ENCODE measurements at regions not wholly inside any gene's neighbourhood (a gene's known extent, or its start where the extent isn't known, plus 50 kb on each side); places are given as distances from the start of the nearest gene placed in this dataset.

- Histone ChIP-seq H3K36me3 (replicated peaks; ENCODE audit: low read depth, low read length) (no peaks in the 10 kb centered on the region), H3K9me3 (ENCODE audit: insufficient read depth, low read length) (no peaks in the 10 kb centered on the region)
- TF ChIP-seq EZH2phosphoT487 (IDR thresholded peaks at IDR 0.05; ENCODE audit: low read depth) = no peak
- no peak for TF ChIP-seq CTCF (IDR thresholded peaks at IDR 0.05; ENCODE audit: low read depth, low read length)
These were observed 158.7 kb downstream of the NMUR2 start for GRCh38 chr5:152246401-152246800.

GRCh38 chr5:152237531-152237930 is 167.5 kb downstream of the NMUR2 start:
- H3K4me1 ChIP-seq (ENCODE audit: low read length) = no peaks in the 10 kb centered on the region
- no peak overlapping the region for H3K9ac ChIP-seq (ENCODE audit: low read length)
- H2AFZ ChIP-seq (ENCODE audit: low read depth, low read length) = no peak overlapping the region
- H3K27ac ChIP-seq (ENCODE audit: low read length) = no peak overlapping the region
- H3K36me3 ChIP-seq (replicated peaks; ENCODE audit: low read depth, low read length) = no peaks in the 10 kb centered on the region
- H3K27me3 ChIP-seq (ENCODE audit: low read depth, low read length) = no peaks in the 10 kb centered on the region
- no peaks in the 10 kb centered on the region for H3K9me3 ChIP-seq (ENCODE audit: insufficient read depth, low read length)
- no peaks in the 10 kb centered on the region for H4K20me1 ChIP-seq (ENCODE audit: insufficient read depth, low read length)
- H3K4me3 ChIP-seq (ENCODE audit: low read length) = no peak overlapping the region
- TF ChIP-seq EZH2phosphoT487 (IDR thresholded peaks at IDR 0.05; ENCODE audit: low read depth) = no peak
- TF ChIP-seq CTCF (IDR thresholded peaks at IDR 0.05; ENCODE audit: low read depth, low read length) = no peak
- no peak overlapping the region for H3K4me2 ChIP-seq (ENCODE audit: low read length)
- H3K79me2 ChIP-seq (ENCODE audit: low read length) = no peaks in the 10 kb centered on the region

More at GRCh38 chr5:152246401-152246800, 158.7 kb downstream of the NMUR2 start:
- no peaks in the 10 kb centered on the region for H3K79me2 ChIP-seq (ENCODE audit: low read length)
- no peaks in the 10 kb centered on the region for H3K27me3 ChIP-seq (ENCODE audit: low read depth, low read length)
- H3K4me3 ChIP-seq (ENCODE audit: low read length) = no peak overlapping the region
- H3K9ac ChIP-seq (ENCODE audit: low read length) = no peak overlapping the region
- no peak overlapping the region for H3K27ac ChIP-seq (ENCODE audit: low read length)
- H2AFZ ChIP-seq (ENCODE audit: low read depth, low read length) = no peak overlapping the region
- H3K4me1 ChIP-seq (ENCODE audit: low read length) = no peaks in the 10 kb centered on the region
- H3K4me2 ChIP-seq (ENCODE audit: low read length) = no peak overlapping the region
- no peaks in the 10 kb centered on the region for H4K20me1 ChIP-seq (ENCODE audit: insufficient read depth, low read length)

GRCh38 chr5:152226191-152226590 is 178.9 kb downstream of the NMUR2 start:
- TF ChIP-seq CTCF (IDR thresholded peaks at IDR 0.05; ENCODE audit: low read depth, low read length) = no peak
- TF ChIP-seq EZH2phosphoT487 (IDR thresholded peaks at IDR 0.05; ENCODE audit: low read depth) = no peak

GRCh38 chr5:152221721-152222629 is 183.1 kb downstream of the NMUR2 start:
- Histone ChIP-seq H4K20me1 (ENCODE audit: insufficient read depth, low read length) (no peaks in the 10 kb centered on the region), H3K36me3 (replicated peaks; ENCODE audit: low read depth, low read length) (no peaks in the 10 kb centered on the region), H3K4me1 (ENCODE audit: low read length) (no peaks in the 10 kb centered on the region), H3K79me2 (ENCODE audit: low read length) (no peaks in the 10 kb centered on the region), H2AFZ (ENCODE audit: low read depth, low read length) (no peak overlapping the region), H3K9me3 (ENCODE audit: insufficient read depth, low read length) (no peaks in the 10 kb centered on the region), H3K4me3 (ENCODE audit: low read length) (no peak overlapping the region), H3K27me3 (ENCODE audit: low read depth, low read length) (no peaks in the 10 kb centered on the region), H3K4me2 (ENCODE audit: low read length) (no peak overlapping the region), H3K9ac (ENCODE audit: low read length) (no peak overlapping the region), H3K27ac (ENCODE audit: low read length) (no peak overlapping the region)
- TF ChIP-seq EZH2phosphoT487 (IDR thresholded peaks at IDR 0.05; ENCODE audit: low read depth) (no peak), CTCF (IDR thresholded peaks at IDR 0.05; ENCODE audit: low read depth, low read length) (no peak)

More at GRCh38 chr5:152226191-152226590, 178.9 kb downstream of the NMUR2 start:
- no peak overlapping the region for H2AFZ ChIP-seq (ENCODE audit: low read depth, low read length)
- no peaks in the 10 kb centered on the region for H3K9me3 ChIP-seq (ENCODE audit: insufficient read depth, low read length)
- no peak overlapping the region for H3K9ac ChIP-seq (ENCODE audit: low read length)
- no peaks in the 10 kb centered on the region for H3K4me1 ChIP-seq (ENCODE audit: low read length)
- H3K4me2 ChIP-seq (ENCODE audit: low read length) = no peak overlapping the region
- no peaks in the 10 kb centered on the region for H3K27me3 ChIP-seq (ENCODE audit: low read depth, low read length)
- no peak overlapping the region for H3K27ac ChIP-seq (ENCODE audit: low read length)
- H3K79me2 ChIP-seq (ENCODE audit: low read length) = no peaks in the 10 kb centered on the region
- no peaks in the 10 kb centered on the region for H3K36me3 ChIP-seq (replicated peaks; ENCODE audit: low read depth, low read length)
- H3K4me3 ChIP-seq (ENCODE audit: low read length) = no peak overlapping the region
- no peaks in the 10 kb centered on the region for H4K20me1 ChIP-seq (ENCODE audit: insufficient read depth, low read length)

Measured in OCI-LY3 (cell line).